Daoy (cell line): ENCODE measurements at regions not wholly inside any gene's neighbourhood (a gene's known extent, or its start where the extent isn't known, plus 50 kb on each side); places are given as distances from the start of the nearest gene placed in this dataset.

ENCODE experiments used
- DNase-seq: peaks from one replicate; pipeline ENCODE4 v3.0.0-alpha.2; 2015; ENCODE audit warnings: low read depth

DNA sequence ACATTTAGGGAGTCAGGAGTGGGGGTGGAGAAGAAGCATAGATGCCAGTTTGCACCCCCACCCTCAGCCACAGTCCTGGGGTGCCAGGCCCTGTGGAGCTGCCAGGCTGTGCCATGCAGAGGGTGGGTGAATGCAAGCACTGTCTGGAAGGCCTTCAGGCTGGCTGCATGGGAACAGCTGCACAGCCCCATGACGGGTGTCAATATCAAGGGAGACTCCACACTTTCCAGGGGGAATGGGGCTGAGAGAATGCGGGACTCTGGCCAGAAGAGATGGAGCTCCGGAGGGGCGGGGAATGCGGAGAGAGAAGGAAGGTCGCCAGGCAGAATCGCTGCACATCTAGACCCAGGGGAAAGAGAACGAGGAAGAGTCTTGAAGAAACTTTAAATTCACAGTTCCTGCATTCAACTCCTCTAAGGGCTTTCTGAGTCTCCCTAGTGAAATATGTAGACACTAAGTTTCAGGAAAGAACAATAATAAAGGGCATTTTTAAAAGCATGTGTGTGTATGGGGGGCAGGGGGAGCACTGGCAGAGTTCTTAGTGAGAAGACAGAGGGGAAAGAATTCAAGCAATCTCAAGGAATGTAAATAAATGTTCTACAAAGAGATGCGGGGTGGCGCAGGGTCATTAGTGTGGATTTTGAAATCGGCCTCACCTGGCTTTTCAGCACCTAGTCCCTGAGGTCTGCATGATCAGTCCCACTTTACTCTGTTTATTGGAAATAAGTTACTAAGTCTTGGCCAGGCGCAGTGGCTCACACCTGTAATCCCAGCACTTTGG is 59.1 kb downstream of the BOD1 start:
- no peak for DNase-seq

DNA sequence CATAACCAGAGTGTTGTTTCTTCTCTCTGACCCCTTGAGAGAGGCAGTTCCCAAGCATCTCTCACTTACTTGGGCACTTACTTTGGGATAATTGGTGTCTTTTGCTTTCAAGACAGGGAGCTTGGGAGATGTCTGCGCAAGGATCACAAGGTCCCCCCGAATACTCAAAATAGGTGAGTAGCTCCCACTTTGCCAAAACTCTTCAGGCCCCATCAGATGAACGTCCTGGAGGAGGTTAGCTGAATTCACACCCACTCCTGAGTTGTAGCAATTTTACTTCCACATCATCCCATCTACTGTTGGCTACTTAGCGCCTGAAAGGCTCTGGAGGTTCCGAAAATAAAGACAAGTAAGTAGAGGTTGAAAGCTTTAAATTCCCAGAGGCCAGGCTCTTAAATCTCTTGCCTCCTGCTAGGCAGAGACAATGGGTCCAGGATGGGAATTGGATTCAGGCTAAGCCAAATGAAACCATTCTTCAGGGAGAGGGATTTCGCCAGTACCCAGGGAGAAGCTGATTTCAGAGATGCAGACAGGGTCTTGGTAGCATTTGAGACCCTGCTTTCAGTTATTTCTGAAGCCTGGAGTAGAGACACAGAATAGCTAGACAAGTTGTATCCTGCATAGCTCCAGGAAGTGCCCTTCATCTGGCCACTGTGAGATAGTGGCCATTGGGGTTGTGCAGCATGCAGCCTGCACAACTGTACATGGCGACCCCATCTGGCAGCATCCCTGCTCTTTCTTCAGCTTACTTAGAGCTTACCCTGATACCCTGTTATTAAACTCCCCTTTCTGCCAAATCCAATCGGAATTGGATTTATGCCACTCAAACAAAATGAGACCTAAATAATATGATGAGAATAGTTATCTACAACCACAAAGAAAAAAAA is 60.1 kb downstream of the BOD1 start:
- DNase-seq: peak; percentile 13

DNA sequence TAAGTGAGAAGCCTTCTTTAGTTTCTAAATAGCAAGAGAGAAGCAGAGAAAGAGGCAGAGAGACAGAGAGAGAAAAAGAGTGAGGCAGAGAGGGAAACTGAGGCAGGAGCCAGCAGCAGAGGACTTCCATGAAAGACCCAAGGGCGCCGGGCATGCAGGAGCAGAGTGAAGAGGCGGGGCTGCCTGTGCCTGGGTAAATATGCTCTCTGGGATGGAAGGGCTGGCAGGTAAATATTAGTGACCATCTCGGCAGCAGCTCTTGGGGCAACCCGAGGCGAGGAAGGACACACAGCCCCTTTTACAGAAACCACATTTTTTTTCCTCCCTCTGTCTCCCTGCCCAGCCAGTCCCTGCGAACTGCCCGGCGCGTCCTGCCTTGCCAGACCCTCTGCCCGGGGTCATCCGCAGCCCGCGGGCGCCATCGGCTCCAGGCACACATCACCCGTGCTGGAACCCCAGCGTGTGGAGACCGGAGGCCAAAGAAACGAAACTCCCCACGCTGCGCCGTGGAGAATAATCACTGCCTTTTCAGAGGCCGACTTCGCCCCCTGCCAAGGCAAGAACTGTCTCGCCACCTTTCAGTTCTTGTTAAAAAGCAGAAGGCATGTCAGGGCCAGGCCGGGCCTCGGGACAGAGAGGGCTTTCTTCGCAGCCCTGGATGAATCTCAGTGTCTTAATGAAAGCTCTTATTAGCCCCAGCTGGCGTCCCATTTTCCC is 61.3 kb downstream of the BOD1 start:
- DNase-seq: no peak

DNA sequence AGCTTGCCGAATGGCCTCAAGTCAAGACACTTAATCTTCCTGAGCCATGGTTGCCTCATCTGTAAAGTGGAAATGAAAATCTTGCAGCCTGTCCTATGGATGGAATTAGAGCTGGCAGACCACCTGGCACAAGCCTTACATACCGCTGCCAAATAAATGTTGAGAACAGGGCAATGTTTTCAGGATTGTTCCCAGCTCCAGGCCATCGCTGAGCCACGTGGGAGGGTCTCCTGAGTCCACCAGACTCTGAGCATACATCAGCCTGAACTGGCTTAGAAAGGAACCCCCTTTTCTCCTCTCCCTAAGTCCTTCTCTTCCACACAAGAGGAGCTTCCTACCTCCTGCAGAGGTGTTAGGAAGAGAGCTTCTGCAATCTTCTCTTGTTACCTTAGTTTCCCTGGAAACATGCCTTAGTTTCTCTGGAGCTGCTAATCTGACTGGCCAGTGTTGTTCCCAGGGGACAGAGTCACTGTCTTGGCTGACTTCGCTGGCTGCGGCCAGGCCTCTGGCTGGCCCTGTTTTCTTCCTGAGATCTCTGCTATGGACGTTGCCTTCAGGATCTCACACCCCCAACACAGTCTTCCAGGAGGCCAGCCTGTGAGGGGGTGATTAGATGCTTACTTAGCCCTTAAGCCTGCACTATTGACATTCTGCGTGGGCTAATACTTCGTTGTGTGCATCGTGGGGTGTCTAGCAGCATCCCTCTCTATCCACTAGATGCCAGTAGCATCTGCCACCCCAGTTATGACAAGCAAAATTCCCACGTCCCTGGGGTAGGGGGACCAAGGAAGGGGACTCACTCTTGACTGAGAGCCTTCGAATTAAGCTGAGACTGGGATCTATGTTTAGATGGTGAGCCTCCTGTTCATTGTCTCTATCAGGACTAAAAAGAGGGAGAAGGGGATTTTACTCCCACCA is 62.2 kb downstream of the BOD1 start:
- no peak for DNase-seq

DNA sequence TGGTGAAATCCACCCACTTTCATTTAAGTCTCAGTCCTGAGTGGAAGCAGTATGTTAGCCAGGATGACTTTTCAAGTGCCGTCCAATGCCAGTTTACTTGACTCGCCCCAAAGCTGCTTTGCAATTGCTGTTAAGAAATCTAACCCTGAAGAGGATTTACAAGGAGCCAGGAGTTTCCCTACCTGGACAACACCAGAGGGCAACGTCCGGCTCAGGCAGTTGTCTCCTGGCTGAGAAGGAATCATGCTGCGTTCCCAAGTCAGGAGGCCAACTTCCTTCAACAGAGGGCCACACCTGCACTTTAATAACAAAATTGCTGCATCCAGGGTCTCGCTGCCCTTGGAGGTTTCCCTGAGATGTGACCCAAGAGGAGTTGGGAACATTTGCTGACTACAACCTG is 65.8 kb downstream of the BOD1 start:
- DNase-seq: no peak

DNA sequence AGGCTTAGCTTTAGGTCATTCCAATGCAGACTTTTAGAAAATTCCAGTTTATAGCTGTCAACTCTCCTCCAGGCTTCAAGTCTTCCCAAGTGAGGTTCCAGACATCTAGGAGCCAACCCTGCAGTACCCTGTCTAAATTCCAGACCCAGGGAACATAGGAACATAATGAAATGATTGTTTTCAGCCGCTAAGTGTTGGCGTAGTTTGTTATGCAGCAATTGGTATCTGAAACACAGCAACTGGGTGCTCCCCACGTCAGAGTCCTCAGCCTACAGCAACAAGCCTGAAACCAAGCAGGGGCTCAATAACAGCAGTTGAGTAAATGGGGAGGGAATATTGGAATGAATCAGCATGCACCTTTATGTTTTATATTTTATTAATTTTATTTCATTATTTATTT is 66.8 kb downstream of the BOD1 start:
- DNase-seq: no peak

- peak; percentile 72 for DNase-seq
Observed at GRCh38 chr5:173547579-173547978, 68.9 kb downstream of the BOD1 start.

DNA sequence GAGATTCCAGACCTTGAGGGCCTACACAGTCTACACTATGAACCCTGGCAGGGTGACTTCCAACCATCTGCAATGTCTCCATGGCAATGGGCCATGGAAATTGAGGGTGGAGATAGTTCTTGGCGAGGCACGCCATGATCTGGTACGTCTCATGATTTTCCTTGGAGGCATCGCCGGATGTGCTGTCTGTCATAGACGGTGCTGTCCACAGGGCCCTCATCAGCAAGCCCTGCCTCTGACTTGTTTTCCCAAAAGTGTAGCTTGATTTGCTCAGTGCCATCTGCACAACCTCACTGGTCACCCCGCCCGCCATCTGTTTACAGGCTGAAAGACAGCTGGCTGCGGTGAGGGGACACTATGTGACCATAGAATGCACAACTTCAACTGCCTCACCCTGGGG is 73.5 kb downstream of the BOD1 start:
- DNase-seq: no peak

DNA sequence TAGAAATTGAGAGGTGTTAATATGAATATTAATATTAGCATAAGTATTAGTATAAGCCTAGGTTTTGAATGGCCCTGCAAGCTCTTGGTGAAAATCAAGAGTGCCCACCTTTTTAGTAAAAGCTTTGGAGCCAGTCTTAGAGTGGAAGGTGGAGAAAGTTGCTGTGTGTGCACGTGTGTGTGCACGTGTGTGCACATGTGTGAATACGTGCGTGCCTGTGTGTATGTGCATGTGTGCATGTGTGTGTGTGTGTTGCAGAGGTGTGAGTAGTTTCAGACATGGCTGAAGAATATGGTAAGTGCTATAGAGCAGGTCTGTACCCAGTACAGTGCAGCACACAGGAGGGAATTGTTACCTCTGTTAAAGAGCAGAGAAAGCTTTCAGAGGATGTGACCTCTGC is 74.3 kb downstream of the BOD1 start:
- DNase-seq: no peak

GRCh38 chr5:173538654-173539053 is 77.8 kb downstream of the BOD1 start:
- DNase-seq: no peak

GRCh38 chr5:173538018-173538417 is 78.4 kb downstream of the BOD1 start:
- DNase-seq: no peak

DNA sequence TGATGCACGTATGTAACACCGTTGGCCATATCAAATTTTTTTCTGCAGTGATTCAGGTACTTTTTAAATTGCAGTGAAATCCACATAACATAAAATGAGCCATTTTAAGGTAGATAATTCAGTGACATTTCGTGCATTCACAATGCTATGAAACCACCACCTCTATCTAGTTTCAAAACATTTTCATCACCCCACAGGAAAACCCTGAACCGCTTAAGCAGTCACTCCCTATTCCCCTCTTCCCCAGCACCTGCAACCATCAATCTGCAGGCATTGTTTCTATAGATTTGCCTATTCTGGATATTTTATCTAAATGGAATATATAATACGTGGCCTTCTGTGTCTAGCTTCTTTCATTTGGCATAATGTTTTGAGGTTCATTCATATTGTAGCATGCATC is 79.2 kb downstream of the BOD1 start:
- DNase-seq: no peak

GRCh38 chr5:173535976-173536639 is 80.3 kb downstream of the BOD1 start:
- no peak for DNase-seq

DNA sequence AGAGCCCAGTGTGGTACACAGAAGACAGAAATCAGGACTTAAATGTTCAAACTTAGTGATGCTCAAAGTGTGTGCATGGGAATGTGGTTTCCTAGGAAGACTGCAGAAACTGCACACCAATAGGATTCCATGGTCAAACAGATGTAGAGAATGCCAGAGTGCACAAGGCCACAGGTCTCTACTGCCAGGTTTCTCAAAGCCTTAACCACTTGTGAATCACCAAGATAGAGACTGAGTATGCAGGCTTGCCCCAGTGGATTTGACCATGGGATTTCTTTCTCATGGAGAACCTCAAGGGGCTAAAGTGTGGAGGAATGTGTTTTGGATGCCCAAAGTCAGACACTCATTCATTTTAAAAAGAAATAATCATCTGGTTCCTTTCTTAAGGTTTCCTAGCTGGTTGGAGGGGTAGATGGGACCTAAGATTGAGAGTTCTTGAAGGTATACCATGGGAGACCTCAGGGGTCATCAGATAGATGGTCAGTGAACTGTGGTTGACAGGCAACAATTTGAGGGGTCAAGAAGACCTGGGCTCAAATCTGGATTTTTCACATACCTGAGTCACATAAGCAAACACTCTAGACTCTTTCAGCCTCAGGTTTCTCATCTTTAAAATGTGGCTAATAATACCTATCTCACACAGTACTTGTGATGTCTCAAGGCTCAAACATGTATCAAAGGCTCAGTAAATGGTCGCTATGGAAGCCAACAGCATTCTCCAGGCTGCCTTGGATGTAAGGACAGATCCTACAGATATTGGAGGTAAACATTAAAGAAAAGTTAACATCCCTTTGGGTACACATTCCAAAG is 81.1 kb downstream of the BOD1 start:
- no peak for DNase-seq

DNA sequence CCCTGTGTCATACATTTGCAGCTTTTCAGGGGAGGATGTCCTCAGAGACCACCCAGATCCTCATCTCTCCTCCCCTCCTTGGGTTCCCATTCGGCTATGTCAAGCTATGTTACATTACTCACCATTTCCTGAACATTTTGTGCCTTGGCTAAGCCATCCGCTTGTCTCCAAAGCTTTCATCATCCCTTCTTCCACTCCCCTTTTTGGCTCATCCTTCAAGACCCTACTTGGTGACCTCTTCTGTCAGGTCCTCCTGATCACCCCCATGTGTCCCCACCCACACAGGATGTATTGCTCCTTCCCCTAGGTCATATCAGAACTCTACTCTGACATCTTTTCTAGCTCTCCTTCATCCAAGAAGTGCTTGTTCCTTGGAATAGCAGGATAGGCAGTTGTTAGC is 81.8 kb downstream of the BOD1 start:
- no peak for DNase-seq

DNA sequence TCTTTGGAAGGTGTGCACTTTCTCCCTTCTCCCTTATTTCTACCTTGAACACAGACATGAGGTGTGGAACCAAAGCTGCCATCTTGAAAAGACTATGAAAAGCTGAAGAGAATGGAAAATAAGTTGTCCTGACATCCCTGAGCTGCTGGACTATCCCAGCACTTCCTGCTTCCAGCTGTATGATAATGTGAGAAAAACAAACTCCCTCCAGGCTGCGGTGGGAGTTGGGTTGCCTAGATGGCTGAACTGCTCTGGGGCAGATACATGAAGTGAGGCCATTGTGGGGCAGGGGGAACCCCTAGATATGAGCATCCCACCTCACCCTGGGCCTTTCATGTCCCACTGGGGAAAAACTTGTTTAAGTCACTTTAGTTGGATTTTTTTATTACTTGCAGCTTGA is 82.4 kb downstream of the BOD1 start:
- no peak for DNase-seq

DNA sequence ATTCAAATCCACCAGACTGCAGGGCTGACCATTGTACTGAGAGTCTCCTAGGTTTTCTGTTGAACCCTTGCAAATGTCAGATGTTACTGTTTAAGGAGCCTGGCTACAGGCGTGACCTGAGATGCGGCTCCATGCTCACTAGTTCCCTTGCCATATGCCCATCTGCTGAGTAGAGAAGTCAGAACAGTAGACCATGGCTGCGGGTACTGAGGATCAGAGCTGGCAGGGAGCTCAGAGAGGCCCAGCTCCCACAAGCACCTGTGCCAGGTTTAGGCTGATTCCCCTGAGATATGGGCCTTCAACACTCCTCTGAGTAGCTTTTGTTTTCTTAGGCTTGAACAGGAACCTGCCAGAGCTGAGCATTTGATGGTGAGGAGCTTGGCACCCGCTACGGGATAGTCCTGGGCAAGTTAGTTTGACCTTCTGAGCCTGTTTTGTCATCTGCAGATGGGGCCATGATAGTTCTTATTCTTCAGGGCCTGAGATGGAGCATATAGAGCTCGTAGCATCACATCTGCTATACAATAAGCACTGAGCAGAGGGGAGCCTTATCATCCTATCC is 83.7 kb downstream of the BOD1 start:
- DNase-seq: no peak

DNA sequence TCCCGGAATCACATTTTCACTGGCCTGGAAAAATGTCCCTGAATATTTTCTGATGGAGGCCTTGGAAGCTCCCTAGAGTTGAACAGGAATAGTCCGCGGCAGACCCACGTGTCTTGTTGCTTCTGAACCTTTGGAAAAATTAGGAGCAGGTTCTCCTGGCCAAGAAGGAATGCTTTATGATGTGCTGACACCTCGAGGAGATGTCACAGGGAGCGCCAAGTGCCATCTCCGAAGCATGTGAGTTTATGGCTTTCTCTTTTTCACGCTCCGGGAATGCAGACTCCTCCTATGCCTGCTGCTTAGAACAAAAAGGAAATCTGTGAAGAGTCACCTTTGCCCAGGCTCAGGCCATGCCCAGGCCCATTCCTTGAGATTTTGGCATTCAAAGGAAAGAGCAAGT is 84.6 kb downstream of the BOD1 start:
- no peak for DNase-seq

DNA sequence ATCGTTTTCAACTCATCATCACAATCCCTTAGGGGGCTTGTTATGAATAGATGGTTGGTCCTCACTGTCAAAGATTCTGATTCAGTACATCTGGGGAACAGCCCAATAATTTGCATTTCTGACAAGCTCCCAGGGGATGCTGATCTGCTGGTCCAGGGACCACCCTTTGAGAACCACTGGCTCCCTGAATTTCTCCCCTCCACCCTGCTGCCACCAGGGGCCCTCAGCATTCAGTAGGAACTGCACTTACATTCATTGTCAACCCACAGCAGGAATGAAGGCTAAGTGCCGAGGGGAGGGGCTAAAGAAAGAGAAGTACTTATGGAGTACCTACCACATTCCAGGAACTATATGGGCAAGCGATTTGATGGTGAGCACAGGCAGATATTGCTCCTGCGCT is 85.9 kb downstream of the BOD1 start:
- peak; percentile 29 for DNase-seq

GRCh38 chr5:173529861-173530260 is 86.6 kb downstream of the BOD1 start:
- DNase-seq: no peak
